NCI-H2227 (cell line): ENCODE measurements at regions not wholly inside any gene's neighbourhood (a gene's known extent, or its start where the extent isn't known, plus 50 kb on each side); places are given as distances from the start of the nearest gene placed in this dataset.

Source experiments
- DNase-seq: peaks from one replicate; lab custom pipeline; 2025; ENCODE audit not compliant: unreplicated experiment; lab: John Stamatoyannopoulos, UW

DNA sequence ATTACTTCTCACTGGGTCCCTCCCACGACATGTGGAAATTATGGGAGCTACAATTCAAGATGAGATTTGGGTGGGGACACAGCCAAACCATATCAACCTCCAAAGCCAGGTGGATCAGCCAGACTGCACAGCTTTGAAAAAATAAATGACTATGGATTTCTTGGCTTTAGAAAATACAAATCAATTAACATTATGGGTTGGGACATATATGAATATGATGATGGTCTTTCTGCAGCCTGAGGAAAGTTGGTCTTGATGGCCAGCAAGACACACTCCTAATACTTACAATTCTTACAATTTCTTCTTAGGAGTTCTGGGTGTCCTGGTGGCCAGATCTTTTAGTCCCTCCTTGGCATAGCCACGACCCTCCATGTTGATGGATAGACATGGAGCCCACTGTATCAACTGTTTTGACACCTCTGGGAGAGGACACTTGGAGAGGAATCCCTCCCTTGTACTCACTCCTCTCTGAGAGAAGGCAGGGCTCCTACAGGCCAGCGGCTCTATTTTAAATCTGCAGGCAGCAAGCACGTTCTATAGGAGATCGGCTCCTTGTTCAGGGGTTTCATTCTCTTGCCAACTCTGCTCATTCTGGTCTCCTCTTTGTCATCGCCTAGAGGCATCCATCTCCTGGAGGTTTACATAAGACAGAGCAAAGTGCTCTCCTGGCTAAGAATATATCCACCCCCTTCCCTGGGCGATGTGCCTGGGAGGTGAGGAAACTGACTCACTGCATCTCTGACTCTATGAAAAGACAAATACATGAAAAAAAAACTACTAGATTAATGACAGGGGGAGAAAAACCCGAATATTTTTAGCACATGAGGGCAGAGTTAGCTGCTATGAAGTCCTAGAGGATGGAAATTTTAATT lies 145.9 kb downstream of the CARTPT start:
- no peak for DNase-seq

DNA sequence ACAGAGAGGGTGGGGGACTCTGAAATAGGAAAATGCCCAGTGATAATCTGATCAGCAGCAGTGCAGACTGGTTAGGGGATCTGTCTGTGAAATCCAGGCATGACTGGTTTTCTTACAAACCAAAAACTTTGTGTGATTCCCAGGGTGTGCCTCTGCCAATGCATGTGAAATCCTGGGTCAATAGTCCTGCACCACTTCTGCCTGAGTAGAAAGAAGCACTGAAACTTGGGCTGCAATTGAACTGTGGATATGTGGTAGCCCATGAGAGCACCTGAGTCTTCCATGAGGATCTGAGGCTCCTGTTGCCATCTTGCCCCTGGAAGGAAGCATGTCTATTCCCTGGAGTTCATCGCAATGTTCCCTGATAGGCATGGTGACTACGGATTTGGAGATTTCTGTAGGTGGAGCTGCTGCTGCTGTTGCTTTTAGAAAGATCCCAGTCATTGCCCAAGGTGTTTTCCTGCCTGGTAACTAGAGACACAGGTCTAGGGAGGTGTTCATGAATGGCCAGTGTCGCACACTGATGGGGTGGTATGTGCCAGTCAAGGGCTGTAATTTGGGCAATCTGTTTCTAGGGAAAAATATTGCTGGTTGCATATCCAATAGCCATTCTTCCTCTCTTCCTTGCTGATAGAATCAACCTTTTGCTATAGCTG lies 146.7 kb downstream of the CARTPT start:
- no peak for DNase-seq

DNA sequence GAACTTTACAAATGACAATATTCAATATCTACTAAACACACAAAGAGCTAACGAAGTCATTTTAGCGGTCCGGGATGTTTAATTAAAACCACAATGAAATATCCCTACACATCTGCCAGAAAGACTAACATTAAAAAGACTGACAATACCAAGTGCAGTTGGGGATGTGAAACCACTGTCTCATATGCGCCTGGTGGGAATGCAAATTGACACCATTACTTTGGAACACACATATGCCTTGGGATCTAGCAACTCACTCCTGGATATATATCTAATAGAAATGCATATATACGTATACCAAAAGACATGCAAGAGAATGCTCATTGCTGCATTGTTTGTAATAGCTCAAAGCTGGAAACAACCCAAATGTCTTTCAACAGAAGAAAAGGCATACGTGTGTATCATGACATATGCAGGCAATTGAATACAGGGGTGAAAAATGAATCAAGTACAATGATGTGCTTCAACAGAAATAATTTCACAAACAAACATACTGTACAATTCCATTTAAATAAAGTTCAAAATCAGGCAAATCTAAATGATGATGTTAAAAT lies 153.3 kb downstream of the CARTPT start:
- DNase-seq, result no peak

DNA sequence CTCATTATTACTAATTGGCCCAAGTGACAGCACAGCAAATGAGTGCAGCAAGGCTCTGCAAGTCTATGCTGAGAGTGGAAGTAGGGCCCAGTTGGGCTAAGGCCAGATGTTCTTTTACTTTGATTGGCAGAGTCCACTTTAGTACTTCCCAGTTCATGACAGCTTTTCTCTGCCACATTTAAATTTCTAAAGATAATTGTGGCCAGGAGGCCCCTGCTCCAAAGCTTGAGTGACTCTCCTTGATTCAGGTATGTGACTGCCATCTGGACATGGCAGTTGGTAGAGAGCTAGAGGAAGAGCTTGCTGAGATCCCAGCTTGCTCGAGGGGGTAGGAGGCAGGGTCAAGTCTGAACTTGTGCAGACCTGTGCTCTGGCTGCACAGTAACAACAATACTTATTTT lies 154.1 kb downstream of the CARTPT start:
- peak; percentile 0 for DNase-seq

DNA sequence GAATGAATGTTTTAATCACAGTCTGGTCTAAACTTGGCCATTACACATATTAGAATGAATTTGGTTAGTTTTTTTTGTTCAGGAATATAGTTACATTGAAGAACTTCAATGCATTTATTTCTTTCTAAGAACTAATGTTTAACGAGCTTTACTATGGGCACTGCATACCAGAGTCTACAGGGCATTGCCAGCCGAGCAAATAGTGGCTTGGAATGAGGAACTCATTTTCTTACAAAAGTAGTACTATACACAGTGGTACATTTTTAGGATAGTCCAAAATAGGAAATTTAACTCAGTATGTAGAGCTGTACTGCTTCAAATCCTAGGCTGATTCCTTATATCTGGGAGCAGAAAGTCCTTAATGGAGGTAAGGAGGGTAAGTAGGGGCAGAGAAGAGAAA lies 155.4 kb downstream of the CARTPT start:
- DNase-seq, result no peak

DNA sequence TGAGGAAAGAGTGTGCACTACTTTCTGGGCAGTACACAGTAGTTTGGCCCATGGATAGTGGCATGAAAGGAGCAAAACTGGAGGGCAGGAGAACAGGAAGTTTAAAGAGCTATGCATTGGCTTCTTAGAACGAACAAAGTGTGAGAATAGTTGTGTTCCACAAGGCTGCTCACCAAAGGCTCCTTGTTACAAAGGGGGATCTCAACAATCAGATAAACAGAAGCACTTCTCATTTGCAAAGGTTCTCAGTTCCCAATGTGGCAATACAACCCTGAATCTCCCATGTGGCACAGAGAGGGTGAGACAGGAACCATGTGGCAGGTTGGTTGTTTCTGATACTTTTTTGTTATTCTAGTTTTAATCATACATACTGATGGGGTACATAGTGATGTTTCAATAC lies 158.4 kb downstream of the CARTPT start:
- DNase-seq, result no peak

DNA sequence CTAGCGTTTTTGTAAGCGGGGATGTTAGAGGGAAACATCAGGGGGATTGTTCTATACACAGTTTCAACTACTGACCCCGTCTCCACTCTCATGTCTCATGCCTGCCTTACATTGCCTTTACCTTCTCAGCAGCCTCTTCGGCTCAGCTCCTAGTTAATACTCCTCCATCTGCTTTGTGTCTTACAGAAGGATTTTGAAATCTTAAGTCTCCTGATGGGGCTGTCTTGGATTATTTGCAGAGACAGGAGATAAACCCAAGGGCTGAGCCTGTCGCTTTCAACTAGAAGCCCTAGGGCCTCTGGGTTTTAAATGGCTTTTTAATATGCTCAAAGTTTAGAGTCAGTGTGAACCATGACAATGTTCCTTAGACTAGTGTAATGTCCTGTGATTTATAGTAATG lies 161.5 kb downstream of the CARTPT start:
- no peak for DNase-seq

DNA sequence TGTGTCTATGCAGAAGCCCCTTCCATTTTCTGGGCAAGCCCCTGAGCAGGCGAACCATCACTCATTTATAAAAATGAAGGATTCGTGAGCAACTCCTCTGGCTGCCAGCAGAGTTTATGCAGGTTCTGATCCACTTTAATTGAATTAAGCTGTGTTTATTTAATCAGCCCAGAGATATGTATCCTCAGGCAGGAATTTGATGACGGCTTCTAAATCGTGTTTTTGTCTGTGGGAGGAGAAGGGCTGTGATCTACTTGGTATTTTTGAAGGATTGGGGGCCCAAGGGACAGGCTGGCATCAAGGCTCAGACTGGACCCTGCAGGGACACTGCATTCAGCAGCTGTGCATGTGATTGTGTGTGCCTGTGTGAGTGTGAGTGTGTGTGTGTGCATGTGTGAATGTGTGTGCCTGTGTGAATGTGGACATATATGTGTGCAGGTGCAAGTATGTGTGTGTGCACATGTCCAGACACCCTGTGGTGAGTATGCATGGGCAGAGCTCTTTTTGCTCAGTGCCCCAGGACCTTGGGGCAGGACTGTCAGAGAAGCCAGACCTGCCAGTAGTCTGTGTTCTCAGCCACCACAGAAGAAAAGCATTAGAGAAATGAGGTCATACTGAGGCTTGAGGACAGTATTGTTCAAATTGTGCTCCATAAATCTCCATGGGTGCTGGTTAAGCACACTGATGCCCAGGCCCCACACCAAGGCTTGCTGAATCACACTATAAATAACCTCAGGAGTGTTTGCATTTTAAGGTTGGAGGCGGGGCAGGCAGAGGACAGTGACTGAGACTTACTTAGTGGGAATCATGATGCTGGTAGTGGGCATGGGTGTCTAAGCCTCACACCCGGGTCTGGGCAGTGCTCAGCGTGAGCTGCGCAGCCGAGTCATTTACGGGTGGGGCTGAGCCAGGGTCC lies 164.0 kb downstream of the CARTPT start:
- DNase-seq, result no peak

DNA sequence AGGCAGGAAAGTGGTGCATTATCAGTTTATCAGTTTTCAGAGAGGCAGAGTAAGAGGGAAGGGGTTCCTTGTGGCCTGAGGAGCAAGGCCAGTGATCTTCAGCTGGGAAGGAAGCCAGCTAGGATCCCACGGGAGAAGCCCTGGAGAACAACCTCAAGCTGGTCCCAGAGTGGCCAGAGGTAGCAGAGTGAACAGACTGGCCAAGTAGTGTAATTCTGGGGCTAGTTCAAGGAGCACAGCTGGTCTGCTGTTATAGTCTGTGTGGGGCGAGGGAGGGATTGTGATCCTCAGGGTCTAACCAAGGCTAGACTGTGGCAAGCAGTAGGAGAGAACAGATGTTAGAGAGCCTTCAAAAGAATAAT lies 164.6 kb downstream of the CARTPT start:
- no peak for DNase-seq

DNA sequence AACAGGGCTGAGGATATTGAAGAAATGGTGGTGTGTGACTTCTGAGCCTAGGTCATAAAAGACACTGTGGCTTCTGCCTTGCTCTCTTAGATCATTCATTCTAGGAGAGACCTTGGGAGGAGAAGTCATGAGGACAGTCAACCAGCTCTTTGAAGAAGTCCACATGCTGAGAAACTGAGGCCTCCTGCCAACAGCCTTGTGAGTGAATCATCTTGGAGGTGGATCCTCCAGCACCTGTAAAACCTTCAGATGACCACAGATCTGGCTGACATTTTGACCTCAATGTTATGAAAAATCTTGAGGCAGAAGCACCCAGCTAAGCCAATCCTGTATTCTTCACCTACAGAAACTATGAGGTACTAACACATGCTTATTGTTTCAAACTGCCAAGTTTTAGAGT lies 165.9 kb downstream of the CARTPT start:
- DNase-seq, result no peak

DNA sequence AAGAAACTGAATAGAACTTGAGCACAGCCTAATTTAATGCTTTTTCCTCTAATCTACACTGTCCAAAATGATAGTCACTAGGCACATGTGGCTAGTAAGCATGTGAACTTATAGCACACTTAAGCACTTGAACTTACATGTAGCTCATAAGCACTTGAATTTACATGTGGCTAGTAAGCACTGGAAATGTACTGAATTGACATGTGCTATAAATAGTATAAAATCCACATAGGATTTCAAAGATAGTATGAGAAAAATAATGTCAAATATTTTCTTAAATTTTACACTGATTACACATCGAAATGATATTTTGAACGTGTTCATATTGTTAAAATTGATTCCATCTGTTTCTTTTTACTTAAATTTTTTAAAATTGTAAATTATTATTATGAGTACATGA lies 167.3 kb downstream of the CARTPT start:
- no peak for DNase-seq

DNA sequence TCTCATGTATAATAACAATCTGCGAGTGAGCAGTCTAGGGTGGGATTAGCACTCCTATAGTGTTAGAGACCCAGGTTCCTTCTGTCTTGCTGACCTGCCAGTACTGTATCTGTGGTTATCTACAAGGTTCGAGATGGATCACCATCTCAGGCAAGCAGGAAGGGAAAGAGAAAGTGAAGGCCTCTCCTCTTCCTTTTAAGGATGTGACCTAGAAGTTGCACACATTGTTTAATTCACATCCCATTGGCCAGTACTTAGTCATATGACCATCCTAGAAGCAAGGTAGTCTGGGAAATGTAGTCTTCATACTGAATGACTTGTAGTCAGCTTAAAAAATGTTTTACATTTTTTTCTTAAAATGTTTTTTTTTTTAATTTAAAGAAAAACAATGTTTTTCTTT lies 168.6 kb downstream of the CARTPT start:
- DNase-seq, result peak; percentile 9

DNA sequence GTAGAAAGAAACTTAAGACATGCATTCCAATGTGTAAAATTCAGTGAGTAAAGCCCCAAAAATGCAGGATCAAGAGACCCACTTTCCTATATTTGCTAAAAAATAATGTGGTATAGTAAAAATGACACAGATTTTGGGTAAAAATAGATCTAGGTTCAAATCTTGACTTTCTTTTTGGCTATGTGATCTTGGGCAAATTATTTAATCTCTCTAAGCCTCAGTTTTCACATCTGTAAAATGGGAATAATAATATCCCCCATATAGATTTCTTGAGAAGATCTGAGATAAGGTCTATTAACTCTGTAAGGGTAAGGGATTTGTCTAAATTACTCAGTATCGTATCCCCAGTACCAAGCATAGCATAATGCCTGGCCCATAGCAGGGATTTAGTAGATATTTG lies 172.3 kb downstream of the CARTPT start:
- DNase-seq, result no peak

DNA sequence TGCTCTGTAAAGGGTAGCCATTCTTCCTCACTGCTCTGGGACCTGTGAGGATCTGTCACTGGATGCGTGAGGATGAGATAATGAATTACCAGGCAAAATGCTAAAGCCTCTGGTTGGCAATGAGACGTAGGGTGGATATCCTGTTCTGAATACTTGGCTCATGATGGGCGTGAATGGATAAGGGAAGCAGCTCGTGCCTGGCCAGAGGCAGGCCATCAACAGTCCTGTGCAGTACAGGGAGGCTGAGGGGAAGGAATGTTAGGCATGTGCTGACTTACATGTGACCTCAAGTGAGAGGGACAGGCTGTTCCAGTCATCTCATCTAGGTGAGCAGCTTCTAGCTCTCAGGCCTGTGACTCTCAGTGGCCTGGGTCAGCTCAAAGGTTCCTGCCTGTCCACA lies 172.8 kb downstream of the CARTPT start:
- no peak for DNase-seq

DNA sequence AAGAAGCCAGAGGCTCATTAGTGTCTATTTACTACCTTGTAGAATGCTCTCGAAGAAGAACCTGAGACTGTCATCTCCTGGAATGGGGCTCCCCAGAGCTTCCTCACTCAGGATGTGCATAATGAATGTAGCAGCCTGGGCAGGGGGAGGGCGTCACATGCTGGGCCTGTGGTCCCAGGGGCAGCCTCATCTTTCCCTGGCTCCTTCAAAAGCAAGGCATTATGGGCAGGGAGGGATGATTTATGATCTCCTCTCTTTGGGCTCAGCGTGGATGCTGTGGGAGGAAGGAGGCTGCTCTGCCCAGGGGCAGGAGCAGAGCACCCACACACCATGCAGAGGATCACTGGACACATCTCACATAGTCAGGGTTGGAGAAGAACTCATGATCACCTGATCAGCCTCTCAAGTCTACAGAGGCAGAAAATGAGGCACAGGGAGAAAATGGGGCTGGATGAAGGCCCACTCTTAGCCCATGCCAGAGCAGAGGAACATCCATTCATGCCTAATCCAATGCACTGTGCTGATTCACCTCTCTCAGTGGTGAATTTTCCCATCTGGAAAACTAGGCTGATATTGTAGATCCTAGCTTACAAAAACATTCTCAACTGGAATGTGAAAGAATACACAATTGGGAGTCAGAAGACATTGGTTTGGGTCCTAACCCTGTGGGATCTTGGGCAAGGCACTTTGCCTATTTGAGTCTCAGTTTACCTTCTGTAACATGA lies 173.7 kb downstream of the CARTPT start:
- no peak for DNase-seq

DNA sequence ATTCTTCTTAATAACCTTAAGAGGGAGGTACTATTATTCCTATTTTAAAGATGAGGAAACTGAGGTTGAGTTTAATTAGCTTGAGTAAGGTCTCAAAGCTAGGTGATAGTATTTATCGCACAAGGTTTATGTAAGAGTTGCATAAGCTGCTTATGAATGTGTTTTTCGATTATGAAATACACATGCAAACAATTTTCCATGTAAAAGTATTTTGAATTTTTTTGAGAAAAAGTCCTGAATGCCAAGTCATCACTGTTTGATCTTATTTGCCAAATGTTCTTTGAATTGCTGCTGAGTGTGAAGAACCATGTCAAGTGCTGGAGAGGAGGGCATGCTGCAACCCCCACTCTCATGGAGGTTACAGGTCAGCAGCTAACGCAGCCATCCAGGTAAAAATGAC lies 174.4 kb downstream of the CARTPT start:
- no peak for DNase-seq

DNA sequence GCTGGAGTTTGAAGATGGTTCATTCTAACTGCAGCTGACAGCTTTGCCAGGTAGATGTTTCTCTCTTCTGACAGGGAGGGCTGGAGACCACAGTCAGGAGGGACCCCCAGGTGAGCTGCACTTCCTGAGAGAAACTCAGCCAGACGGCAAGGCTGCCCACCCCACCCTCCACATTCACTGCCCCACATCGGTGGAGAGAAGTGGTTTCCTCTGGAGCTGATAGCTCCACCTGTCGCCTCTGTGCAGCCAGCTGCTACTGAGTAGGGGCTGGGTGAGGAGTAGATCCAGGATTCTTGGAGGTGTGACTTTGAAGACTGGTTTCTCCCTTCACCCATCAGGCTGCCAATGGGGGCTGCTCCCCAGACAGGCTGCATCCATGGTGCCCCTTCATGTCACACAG lies 175.0 kb downstream of the CARTPT start:
- DNase-seq, result no peak

DNA sequence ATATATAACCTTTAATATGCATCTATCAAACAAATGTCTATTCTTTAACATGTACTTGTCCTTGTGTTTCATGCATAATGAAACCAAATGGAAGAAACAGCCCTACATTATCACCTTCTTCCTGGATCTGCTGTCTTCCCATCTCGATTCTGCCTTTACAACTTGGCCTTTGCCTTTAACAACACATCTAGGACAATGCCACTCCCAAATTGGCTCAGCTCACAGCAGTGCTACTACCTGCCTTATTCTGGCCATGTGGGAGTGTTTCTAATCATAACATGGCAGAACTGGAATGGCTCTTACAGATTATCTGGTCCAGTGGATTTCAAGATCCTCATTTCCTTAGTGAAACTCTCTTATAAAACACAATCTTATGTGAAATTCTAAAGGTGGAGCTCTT lies 176.5 kb downstream of the CARTPT start:
- no peak for DNase-seq

DNA sequence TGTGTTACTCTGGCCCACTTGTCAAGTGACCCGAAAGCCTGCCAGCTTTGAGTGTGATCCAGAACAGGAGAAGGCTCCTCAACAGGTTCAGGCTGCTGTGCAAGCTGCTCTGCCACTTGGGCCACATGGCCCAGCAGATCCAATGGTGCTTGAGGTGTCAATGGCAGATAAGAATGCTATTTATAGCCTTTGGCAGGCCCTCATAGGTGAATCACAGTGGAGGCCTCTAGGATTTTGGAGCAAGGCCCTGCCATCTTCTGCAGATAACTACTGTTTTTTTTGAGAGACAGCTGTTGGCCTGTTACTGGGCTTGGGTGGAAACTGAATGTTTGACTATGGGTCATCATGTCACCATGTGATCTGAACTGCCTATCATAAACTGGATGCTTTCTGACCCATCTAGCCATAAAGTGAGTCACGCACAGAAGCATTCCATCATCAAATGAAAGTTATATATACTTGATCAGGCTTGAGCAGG lies 180.8 kb downstream of the CARTPT start:
- no peak for DNase-seq

DNA sequence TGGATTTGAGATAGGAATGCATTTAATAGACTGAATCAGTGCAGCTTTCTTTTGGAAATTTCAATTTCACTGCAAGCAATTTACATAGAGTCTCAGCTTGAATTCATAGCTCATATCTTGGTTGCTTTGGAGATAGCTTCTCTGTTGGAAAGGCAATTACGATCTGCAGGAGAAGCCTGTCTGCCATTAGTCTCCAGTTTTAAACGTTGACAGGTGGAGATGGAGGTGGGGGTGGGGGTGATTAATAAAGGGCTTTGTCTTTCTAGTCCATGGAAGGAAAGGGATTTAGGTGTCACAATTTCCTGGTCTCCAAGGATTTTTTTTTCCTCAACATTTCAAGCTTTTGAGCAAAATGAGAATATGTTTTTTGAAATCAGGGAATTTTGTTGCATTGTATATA lies 184.7 kb downstream of the CARTPT start:
- no peak for DNase-seq

DNA sequence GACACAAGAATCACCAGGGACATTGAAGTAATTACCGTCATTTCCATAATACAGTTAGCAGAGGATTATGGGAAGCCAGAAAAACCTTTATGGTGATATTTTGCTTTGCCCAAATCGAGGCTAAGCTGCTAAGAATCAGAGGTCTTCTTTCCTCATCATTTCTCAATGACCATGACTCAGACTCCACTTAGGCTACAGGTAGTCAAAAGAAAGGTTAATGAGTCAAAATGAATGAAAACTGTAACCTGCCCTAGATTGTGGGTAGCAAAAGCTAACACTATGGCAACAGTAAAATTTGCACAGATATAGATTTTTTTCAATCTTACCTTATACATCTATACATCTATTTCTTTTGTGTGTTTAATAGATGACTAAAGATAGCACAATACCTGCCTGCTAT lies 185.8 kb downstream of the CARTPT start:
- DNase-seq, result no peak
